ENCODE measurements at regions not wholly inside any gene's neighbourhood (a gene's known extent, or its start where the extent isn't known, plus 50 kb on each side); places are given as distances from the start of the nearest gene placed in this dataset.

GRCh38 chr5:68754536-68754935, 339.3 kb upstream of the SLC30A5 start:
- no peak for DNase-seq (ENCODE audit: low read depth, low spot score)
- H3K27ac ChIP-seq, result no peak overlapping the region

DNA sequence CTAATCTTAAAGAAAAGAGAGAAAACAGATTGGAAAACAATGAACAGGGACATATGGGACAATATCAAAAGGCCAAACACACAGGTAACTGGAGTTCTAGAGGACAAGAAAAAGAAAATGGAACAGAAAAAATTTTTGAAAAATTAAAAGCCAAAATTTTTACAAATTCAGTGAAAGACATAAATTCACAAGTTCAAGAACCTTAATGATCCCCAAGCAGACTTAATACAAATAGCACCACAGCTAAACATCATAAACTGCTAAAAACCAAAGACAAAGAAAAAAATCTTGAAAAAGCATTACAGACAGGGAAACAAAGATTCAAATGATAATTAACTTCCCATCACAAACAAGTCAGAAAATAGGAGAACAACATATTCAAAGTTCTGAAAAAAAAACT, 338.5 kb upstream of the SLC30A5 start:
- H3K27ac ChIP-seq, result no peak overlapping the region
- DNase-seq (ENCODE audit: low read depth, low spot score), result no peak

- DNase-seq (ENCODE audit: low read depth, low spot score), result no peak
- no peak overlapping the region for H3K27ac ChIP-seq
Observed at GRCh38 chr5:68757006-68757405, 336.8 kb upstream of the SLC30A5 start.

DNA sequence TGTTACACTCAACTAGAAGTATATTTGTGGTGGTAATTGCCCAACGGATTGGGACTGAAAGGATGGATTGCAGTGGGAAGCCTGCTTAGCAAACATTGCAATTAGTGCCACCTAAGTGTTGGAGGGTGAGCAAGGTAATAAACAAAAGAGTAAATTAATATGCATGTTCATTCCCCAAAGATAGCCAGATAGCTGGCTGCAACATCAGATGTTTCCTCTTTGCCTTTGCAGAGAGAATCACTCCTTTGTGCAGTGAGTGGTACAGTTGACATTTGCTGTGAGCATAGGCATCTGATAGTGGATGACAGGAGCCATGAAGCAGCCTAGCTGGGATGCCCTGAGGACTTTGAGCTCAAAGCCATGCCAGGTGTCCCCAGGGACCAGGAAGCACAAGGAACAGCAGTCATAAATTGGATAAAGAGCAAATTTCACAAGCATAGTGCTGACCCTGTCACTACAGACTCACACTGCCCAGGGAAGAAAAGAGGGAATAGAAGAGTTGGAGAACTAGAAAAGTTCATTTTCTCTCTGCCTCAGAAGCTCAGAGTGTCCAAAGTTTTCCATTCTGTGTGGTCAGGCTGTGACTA, 336.1 kb upstream of the SLC30A5 start:
- DNase-seq (ENCODE audit: low read depth, low spot score), result no peak
- no peak overlapping the region for H3K27ac ChIP-seq

DNA sequence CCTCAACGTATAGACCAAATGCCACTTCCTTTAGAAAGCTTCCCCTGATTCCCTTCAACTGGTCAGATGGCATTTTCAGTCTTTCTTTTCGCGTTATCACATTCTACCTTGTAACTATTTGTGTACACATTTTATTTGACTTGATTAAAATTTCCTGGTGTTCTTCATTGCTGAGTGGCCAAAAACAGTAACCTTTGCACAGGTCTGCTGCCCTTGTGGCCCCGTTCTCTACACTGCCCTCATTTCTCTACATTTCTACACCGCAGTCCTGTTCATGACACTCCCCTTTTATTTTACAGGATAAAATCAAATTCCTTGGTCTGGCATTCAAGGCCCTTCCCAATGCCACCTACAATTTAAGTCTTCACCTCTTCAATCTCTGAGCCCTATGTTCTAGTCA, 334.2 kb upstream of the SLC30A5 start:
- no peak overlapping the region for H3K27ac ChIP-seq
- no peak for DNase-seq (ENCODE audit: low read depth, low spot score)

DNA sequence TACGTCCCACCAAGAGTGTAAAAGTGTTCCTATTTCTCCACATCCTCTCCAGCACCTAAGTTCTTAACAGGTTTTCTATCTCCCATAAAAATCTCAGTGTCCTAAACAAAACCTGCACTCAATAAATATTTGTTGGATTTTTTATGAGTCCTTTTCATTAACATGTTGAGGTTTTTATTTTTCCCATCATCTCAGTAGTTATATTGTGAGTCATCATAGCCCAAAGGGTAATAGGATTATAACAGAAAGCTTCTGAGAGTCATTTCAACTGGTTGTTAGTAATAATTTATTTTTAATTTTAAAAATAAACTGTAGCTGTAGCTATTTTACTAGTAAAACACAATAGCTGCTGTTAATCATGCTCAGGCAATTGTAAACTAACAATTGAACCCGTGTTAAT, 331.6 kb upstream of the SLC30A5 start:
- peak; percentile 0 for DNase-seq (ENCODE audit: low read depth, low spot score)
- no peak overlapping the region for H3K27ac ChIP-seq

GRCh38 chr5:68766952-68767464, 326.8 kb upstream of the SLC30A5 start:
- no peak overlapping the region for H3K27ac ChIP-seq
- no peak for DNase-seq (ENCODE audit: low read depth, low spot score)

- H3K27ac ChIP-seq, result no peak overlapping the region
- DNase-seq (ENCODE audit: low read depth, low spot score), result no peak
Observed at GRCh38 chr5:68770551-68770950, 323.3 kb upstream of the SLC30A5 start.

GRCh38 chr5:68771221-68771620, 322.6 kb upstream of the SLC30A5 start:
- H3K27ac ChIP-seq, result no peak overlapping the region
- no peak for DNase-seq (ENCODE audit: low read depth, low spot score)

GRCh38 chr5:68771732-68772131, 322.1 kb upstream of the SLC30A5 start:
- H3K27ac ChIP-seq, result no peak overlapping the region
- DNase-seq (ENCODE audit: low read depth, low spot score), result no peak

GRCh38 chr5:68776381-68776780, 317.4 kb upstream of the SLC30A5 start:
- DNase-seq (ENCODE audit: low read depth, low spot score), result no peak
- H3K27ac ChIP-seq, result no peak overlapping the region

- no peak for DNase-seq (ENCODE audit: low read depth, low spot score)
- no peak overlapping the region for H3K27ac ChIP-seq
Observed at GRCh38 chr5:68777135-68777534, 316.7 kb upstream of the SLC30A5 start.

DNA sequence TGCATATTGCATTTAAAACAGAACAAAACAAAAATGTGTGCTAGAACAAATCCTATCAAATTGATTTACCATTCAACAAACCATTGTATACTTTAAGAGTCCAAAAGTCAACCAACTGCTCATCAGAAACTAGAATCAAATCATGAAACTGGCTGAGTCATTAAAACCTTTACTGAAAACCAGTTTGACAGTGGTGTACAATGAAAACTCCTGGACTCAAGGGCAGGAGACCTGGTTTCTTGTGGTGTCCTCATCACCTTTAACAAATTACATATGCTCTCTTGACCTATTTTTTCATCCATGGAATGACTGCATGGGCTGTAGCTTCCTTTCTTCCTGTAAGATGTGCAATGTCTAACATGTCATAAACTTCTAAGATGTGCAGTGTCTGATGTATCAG, 315.3 kb upstream of the SLC30A5 start:
- no peak for DNase-seq (ENCODE audit: low read depth, low spot score)
- H3K27ac ChIP-seq, result no peak overlapping the region

GRCh38 chr5:68780299-68780955, 313.4 kb upstream of the SLC30A5 start:
- DNase-seq (ENCODE audit: low read depth, low spot score), result no peak
- H3K27ac ChIP-seq, result no peak overlapping the region

DNA sequence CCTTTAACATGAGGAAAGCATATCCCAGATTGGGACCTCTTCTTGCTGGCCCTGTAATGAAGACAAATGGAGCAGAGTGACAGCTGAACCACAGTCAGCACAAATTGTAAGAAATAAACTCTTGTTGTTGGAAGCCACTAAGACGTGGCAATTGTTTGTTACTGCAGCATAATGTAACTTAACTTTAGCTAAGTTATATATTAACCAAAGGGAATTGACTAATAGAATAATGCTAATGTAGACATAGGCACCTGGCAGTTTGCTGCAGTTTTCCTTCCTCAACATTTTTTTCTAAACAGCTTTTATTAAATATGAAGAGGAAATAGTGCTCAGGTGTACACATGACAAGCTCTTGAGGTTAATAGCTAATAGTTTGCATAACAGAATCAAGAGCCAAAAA, 300.7 kb upstream of the SLC30A5 start:
- H3K27ac ChIP-seq, result no peak overlapping the region
- DNase-seq (ENCODE audit: low read depth, low spot score), result no peak

DNA sequence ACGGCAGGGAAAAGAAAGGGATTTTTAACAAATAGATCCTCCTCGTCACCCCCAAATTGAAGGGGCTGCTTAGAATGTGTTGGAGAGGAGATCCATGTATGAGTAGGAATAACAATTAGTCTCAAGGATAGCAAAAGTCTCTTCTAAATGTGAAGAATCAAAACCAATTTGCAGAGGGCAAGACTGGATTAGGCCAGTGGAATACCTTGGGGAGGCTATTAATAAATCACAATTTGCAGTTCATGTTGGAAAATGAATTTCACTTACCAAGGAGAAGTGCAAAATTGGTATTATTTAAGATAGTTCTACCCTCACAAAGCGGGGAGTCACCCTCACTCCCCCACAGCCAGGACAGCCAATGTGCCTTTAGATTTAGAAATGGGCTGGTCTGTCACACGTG, 299.8 kb upstream of the SLC30A5 start:
- no peak overlapping the region for H3K27ac ChIP-seq
- no peak for DNase-seq (ENCODE audit: low read depth, low spot score)

DNA sequence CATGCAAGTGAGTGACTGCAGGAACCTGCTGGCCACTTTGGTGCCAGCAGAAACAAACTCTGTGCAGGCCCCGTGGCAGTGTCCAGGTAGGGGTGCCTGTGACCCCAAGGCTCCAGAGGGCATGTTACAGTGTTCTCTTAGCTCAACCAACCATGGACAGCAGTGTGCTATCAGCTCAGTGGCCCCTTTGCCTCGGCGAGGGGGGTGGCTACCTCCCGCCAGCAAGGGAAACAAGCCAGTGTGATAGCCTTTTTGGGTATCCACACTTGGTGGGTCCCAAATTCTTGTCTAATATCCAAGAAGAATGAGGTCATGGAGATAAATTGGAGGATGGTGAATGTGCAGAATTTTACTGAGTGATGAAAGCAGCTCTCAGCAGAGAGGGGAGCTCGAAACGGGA, 298.6 kb upstream of the SLC30A5 start:
- no peak overlapping the region for H3K27ac ChIP-seq
- DNase-seq (ENCODE audit: low read depth, low spot score), result no peak

DNA sequence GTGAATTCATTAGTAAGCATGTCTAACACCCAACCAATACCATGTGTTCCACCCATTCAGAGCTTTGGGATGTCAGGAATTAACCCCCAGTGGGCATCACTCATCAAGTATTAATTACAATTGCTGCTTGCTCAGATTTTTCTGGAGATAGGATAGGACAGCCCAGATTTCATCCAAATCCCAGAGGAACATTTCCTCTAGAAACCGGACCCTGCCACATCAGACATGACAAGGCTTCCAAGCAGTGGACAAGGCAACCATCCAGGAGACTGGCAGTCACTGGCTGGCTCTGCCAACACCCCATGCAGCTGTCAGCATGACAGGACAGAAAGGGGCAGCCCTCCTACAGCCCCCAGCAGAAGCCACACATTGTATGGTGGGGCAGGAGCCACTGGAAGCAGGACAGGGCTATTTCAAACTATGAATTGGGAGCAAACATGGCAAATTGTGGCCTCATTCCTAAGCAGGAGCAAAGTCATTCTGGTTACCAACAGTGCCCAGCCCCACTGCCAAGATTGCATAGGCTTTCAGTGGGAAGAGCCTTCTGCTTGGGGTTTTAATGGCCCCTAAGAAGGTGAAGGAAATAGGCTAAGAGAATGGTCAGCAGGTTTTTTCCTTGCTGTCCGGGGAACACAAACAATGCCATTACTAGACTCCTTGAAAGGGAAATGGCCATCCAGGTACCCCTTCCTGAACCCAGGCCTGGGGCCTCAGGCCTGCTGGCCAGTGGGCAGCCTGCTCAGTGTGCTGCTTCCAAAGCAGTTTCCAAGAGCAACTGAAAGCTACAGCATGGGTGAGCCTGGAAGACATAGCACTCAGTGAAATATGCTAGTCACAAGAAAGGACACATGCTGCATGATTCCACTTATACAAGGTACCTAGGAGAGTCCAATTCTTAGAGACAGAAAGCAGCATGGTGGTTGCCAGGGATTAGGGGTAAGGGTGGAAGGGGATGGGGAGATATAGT, 294.7 kb upstream of the SLC30A5 start:
- DNase-seq (ENCODE audit: low read depth, low spot score), result no peak
- H3K27ac ChIP-seq, result no peak overlapping the region

DNA sequence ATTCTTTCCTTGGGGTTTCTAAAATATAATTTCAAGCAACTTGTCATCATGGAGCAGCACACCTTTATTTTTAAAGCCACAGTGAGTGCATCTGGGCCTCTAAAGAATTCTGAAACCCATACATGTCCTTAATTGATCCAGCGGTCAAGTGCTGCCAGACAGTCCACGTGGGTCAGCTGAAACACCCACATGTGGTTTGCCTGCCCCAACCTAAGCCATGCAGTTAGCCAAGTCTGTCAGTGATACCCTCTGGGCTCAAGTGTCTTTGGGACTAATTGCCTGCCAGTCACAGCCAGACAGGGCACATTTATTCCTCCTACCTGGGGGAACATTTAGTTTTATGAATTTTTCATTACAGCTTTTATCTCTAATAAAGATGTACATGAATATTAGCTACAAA, 291.4 kb upstream of the SLC30A5 start:
- no peak for DNase-seq (ENCODE audit: low read depth, low spot score)
- no peak overlapping the region for H3K27ac ChIP-seq

DNA sequence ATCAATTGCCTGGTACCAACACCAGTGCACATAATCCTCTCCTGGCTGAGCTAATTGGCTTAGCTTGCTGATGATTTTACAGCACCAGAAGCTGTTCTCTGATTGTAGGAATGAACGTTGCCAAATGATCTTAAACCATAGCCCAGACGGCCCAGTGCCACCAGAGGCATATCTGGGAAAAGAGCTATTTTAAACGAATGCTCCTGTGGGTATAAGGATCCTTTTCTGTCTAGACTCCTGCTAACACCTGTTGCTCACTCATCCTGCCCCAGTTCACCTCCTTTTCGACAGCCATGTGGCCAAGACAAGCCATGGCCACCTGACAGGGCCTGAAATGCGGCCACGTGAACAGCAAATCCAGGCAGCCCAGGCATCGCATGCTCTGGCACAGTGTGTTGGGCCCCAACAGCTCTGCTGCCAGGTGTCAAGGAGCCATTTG, 289.9 kb upstream of the SLC30A5 start:
- H3K27ac ChIP-seq, result no peak overlapping the region
- DNase-seq (ENCODE audit: low read depth, low spot score), result no peak

DNA sequence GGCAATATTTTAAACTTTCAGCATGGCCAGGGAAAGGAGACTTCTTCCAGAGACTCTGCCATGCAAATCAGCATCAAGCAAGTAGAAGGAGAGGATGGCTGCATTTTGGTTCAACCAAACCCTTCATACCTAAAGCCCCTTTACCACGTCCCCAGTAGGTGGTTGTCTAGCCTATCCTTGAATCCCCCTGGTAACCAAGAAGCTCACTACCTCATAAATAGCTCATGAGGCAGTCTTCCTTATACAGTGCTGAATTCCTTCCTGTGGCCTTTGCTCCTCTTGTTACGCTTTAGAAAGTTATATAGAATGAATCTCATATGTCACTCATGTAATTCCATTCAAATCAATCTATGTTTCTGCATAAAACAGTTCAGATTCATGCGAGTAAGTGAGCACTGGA, 289.5 kb upstream of the SLC30A5 start:
- no peak overlapping the region for H3K27ac ChIP-seq
- no peak for DNase-seq (ENCODE audit: low read depth, low spot score)
